GM12873 (cell line): ENCODE measurements at regions not wholly inside any gene's neighbourhood (a gene's known extent, or its start where the extent isn't known, plus 50 kb on each side); places are given as distances from the start of the nearest gene placed in this dataset.

Source experiments
- CTCF ChIP-seq: IDR thresholded peaks from 2 replicates; pipeline ENCODE4 v1.5.1; 2012; ENCODE audit warnings: low read depth, mild to moderate bottlenecking, moderate library complexity, low read length, control low read depth; ENCODE audit not compliant: insufficient read depth; ENCODE audit errors: missing control alignments

- no peak for TF ChIP-seq CTCF
These were observed 88.6 kb downstream of the ERMARD start for GRCh38 chr6:169839898-169840631.

GRCh38 chr6:169839493-169839892 is 88.1 kb downstream of the ERMARD start:
- no peak for TF ChIP-seq CTCF

- no peak for TF ChIP-seq CTCF
These were observed 87.6 kb downstream of the ERMARD start for GRCh38 chr6:169839029-169839481.

GRCh38 chr6:169838346-169839028 is 87.1 kb downstream of the ERMARD start:
- TF ChIP-seq CTCF: no peak

- TF ChIP-seq CTCF: no peak
These were observed 86.3 kb downstream of the ERMARD start for GRCh38 chr6:169837529-169838250.

GRCh38 chr6:169833258-169833794 is 81.9 kb downstream of the ERMARD start:
- no peak for TF ChIP-seq CTCF
